GM13976 (cell line): ENCODE measurements at regions not wholly inside any gene's neighbourhood (a gene's known extent, or its start where the extent isn't known, plus 50 kb on each side); places are given as distances from the start of the nearest gene placed in this dataset.

Source experiments
- DNase-seq: peaks from one replicate; pipeline ENCODE4 v3.0.0; 2012; ENCODE audit warnings: low spot score
- in situ Hi-C: fragments of 300-500 bp; cut with MboI; formaldehyde crosslinking; loops from one replicate; pipeline ENCODE4 v1.12.0; 2022; ENCODE audit warnings: low sequenced_read_pairs, mixed read lengths, inconsistent platforms; ENCODE audit not compliant: unreplicated experiment
- TF ChIP-seq, protein P1 (sequence below): IDR thresholded peaks from 2 replicates; pipeline ENCODE4 v1.5.1; 2012; ENCODE audit warnings: borderline replicate concordance, mild to moderate bottlenecking; ENCODE audit not compliant: insufficient read depth; ENCODE audit errors: extremely low read depth, missing control alignments, control extremely low read depth

DNA sequence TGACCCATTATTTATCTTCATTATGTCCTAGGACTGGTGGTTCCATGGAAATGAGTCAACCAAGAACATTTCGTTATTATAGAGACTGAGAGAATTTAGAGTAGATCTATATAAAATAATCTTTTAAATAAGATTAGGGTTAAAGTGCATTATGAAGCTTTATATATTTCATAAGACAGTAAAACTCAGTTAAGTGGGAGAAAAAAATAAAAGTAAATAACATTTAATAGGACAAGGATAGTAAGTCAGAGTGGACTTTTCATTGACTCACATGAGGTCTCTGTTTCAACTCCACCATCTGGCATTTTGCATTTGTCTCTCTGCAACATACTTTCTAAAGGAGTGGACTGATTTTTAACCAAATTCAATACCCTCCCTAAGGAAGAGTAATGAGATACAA, 125.3 kb upstream of the CCDC68 start:
- TF ChIP-seq, protein P1, sequence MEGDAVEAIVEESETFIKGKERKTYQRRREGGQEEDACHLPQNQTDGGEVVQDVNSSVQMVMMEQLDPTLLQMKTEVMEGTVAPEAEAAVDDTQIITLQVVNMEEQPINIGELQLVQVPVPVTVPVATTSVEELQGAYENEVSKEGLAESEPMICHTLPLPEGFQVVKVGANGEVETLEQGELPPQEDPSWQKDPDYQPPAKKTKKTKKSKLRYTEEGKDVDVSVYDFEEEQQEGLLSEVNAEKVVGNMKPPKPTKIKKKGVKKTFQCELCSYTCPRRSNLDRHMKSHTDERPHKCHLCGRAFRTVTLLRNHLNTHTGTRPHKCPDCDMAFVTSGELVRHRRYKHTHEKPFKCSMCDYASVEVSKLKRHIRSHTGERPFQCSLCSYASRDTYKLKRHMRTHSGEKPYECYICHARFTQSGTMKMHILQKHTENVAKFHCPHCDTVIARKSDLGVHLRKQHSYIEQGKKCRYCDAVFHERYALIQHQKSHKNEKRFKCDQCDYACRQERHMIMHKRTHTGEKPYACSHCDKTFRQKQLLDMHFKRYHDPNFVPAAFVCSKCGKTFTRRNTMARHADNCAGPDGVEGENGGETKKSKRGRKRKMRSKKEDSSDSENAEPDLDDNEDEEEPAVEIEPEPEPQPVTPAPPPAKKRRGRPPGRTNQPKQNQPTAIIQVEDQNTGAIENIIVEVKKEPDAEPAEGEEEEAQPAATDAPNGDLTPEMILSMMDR = no peak
- in situ Hi-C loops = no loop called here
- DNase-seq = no peak

DNA sequence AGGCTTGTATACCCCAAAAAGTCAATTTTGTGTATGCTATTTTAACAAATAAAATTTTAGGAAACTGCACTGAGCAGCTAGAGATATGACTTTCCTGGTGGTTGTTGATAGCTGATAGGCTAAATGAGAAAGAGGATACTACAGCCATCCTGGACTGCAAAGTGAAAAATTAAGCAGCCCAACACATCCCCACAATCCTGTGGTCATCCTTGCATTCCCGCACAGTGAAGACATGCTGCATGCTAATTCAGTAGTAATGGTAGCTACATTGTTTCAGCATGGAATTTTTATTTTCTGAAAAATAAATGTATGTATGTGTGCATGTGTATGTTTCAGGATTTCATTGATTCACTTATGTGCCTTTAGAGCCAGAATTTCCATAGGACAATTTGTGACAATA, 124.2 kb upstream of the CCDC68 start:
- no peak for DNase-seq
- in situ Hi-C loops = no loop called here
- TF ChIP-seq, protein P1 = no peak

DNA sequence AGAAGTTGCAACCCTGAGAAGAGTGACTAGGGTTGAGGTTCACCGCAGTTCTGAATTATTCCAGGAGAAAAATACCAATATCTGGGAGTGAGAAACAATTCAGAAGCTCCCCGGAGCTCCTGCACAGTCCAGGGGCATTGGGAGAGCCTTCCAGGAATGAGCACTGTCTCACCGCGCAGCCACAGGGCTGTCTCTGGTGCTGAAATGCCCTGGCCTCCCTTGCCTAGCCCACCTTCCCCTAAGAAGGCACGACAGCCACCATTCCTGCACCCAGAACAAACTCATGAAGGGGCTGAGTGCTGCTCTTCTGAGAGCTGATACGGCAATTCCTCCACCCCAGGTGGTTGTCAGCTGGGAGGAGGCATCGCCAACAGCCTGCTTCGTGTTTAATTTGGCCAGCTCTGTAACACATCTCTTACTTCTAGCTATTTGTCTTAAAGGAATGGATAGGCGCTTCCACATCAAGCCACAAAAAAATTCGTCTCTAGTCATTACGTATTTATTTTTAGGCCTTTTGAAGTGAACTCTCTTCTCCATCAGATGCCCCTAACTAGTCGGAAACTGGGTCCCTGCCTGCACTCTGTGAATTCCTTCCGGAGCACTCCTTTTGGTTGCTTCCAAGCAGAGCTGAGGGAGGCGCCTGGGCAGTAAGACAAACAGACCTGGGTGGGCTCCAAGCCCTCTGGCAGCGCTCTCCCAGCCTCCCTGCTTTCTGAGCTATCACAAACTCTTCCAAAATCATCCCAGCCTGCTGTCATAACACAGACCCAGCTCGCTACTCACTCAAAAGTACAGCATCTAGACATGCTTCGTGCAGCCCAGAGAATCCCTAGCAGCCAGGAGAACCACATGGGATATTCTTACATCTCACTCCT, 120.5 kb upstream of the CCDC68 start:
- in situ Hi-C loops = no loop called here
- TF ChIP-seq, protein P1 = no peak
- DNase-seq = no peak

DNA sequence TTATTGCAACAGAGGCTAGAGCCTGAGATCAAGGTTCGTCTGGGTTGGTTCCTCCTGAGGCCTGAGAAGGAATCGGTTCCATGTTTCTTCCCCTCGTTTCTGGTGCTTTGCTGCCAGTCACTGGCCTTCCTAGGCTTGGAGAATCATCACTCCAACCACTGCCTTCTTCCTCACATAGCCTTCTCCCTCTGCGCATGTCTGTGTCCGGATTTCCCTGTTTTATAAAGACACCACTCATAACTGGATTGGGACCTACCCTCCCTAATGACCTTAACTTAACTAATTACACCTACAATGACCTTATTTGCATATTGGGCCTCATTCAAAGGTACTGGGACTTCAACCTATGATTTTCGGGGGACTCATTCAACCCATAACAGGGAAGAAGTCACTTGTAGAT, 119.8 kb upstream of the CCDC68 start:
- in situ Hi-C loops = no loop called here
- no peak for DNase-seq
- TF ChIP-seq, protein P1 = no peak

DNA sequence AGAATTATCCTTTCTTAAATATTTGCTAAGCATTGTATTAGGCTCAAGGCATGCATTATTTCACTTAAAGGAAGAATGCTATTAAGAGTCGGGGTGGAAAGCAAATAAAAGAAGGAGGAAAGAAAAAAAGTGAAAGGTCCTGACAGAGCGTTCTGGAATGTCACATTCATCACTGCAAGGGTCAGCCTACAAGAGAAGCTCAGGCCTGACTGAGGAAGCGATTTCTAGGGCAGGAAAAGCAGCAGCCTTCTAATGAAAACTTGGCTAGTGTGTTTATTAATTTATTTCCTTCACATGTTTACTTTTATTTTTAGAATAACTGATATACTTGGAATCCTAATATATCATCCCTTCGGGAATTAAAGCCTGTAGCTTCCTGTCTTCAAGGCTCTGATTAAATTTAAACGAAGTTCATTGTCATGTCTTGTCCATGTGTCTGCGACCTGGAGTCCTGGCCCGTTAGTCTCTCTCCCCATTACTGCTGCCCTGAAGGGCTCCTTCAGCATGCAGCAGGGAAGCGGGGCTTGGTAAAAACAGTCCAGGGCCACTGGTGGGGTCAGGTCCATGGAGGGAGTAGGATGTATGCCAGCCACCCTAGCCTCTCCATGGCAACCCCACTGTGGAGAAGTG, 119.2 kb upstream of the CCDC68 start:
- no peak for DNase-seq
- in situ Hi-C loops = no loop called here

DNA sequence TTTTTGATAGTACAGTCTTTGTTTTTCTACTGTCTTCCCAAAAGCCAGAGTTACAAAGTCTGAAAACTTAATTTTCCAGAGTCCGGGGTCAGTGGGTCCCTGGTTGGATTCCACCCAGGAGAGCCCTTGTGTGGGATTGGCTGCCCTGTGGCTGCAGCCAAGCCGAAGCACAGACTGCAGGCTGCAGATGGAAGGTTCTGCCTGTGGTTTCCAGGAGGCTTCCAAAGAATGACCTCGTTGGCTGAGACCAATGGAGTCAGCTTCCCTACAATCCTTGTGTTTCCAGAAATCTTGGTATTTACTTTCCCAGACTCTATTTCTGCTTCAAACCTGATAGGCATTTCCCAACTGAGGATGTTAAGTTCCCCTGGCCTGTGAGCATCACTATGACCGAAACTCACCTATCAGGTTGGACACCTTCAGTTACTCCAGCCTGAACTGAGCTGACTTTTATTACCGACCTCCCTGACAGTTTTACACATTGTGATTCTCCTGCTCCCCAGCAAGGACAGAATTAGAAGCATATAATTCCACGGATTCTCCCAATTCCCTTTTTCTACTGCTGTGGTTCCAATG, 117.5 kb upstream of the CCDC68 start:
- in situ Hi-C loops = no loop called here
- no peak for DNase-seq
- TF ChIP-seq, protein P1 = no peak

More for the DNA sequence above, 119.2 kb upstream of the CCDC68 start:
- TF ChIP-seq, protein P1 = no peak
